Muscle layer of colon (tissue), 2 donors: ENCODE measurements at regions not wholly inside any gene's neighbourhood (a gene's known extent, or its start where the extent isn't known, plus 50 kb on each side); places are given as distances from the start of the nearest gene placed in this dataset.

Experiments
- H3K27ac ChIP-seq: one replicate; pipeline ENCODE4 v1.7.0; 2013; ENCODE audit warnings: low read depth, mild to moderate bottlenecking, low read length, moderate library complexity
- H3K27me3 ChIP-seq, 2 donors: one replicate each; pipeline ENCODE4 v1.7.0; 2013; ENCODE audit warnings: low read length in 2 of 2, mild to moderate bottlenecking in 2 of 2; ENCODE audit not compliant: insufficient read depth in 2 of 2, control insufficient read depth in 1 of 2
- H3K36me3 ChIP-seq: one replicate; pipeline ENCODE4 v1.7.0; 2013; ENCODE audit warnings: mild to moderate bottlenecking, low read length; ENCODE audit not compliant: insufficient read depth
- H3K4me1 ChIP-seq: one replicate; pipeline ENCODE4 v1.7.0; 2013; ENCODE audit warnings: mild to moderate bottlenecking, low read length; ENCODE audit not compliant: insufficient read depth
- H3K4me3 ChIP-seq, 2 donors: one replicate each; pipeline ENCODE4 v1.7.0; 2013; ENCODE audit warnings: low read length in 2 of 2, low read depth in 1 of 2, mild to moderate bottlenecking in 1 of 2, moderate library complexity in 1 of 2
- H3K9ac ChIP-seq: one replicate; pipeline ENCODE4 v1.7.0; 2013; ENCODE audit warnings: low read length
- H3K9me3 ChIP-seq: one replicate; pipeline ENCODE4 v1.7.0; 2013; ENCODE audit warnings: mild to moderate bottlenecking, low read length
- donor health status: abdominal sarcoma.
- donor health status: Adenocarcinoma of cecum.

- no peaks in the 10 kb centered on the region for H3K9me3 ChIP-seq
- H3K9ac ChIP-seq, result no peak overlapping the region
- no peaks in the 10 kb centered on the region for H3K4me1 ChIP-seq
- no peak overlapping the region for H3K4me3 ChIP-seq
- no peaks in the 10 kb centered on the region for H3K36me3 ChIP-seq
- no peaks in the 10 kb centered on the region for H3K27me3 ChIP-seq
- H3K27ac ChIP-seq, result no peak overlapping the region
Observed at GRCh38 chr3:22063500-22063899, 312.5 kb upstream of the ZNF385D start.

GRCh38 chr3:22068619-22069018 lies 317.6 kb upstream of the ZNF385D start:
- no peaks in the 10 kb centered on the region for H3K4me1 ChIP-seq
- H3K27ac ChIP-seq, result no peak overlapping the region
- no peak overlapping the region for H3K9ac ChIP-seq
- H3K36me3 ChIP-seq, result no peaks in the 10 kb centered on the region
- no peak overlapping the region for H3K4me3 ChIP-seq
- no peaks in the 10 kb centered on the region for H3K27me3 ChIP-seq
- H3K9me3 ChIP-seq, result no peaks in the 10 kb centered on the region

DNA sequence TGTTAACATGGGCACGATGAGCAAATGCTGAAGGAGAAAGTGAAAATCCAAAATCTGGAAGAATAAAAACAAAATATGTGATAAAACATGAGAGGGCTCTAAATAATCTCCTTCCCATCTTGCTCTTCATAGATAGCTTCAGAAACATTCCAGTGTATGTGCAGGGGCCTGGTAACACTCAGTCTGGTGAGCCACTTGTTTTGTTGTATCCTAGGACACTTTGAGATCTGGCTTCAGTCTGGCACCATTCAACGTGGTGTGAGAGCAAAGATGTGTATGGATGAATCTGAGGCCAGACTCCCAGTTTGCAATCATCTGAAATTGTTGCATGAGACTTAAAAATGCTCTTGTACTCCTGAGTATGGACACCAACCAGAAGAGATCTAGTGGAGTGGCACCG lies 337.2 kb upstream of the ZNF385D start:
- no peak overlapping the region for H3K9ac ChIP-seq
- H3K4me1 ChIP-seq, result no peaks in the 10 kb centered on the region
- no peak overlapping the region for H3K4me3 ChIP-seq
- H3K36me3 ChIP-seq, result no peaks in the 10 kb centered on the region
- no peaks in the 10 kb centered on the region for H3K9me3 ChIP-seq
- H3K27me3 ChIP-seq, result no peaks in the 10 kb centered on the region
- no peak overlapping the region for H3K27ac ChIP-seq

- no peak overlapping the region for H3K4me3 ChIP-seq
- H3K36me3 ChIP-seq, result no peaks in the 10 kb centered on the region
- H3K27ac ChIP-seq, result no peak overlapping the region
- no peaks in the 10 kb centered on the region for H3K9me3 ChIP-seq
- H3K27me3 ChIP-seq, result no peaks in the 10 kb centered on the region
- H3K4me1 ChIP-seq, result no peaks in the 10 kb centered on the region
- no peak overlapping the region for H3K9ac ChIP-seq
Observed at GRCh38 chr3:22089284-22089683, 338.3 kb upstream of the ZNF385D start.

DNA sequence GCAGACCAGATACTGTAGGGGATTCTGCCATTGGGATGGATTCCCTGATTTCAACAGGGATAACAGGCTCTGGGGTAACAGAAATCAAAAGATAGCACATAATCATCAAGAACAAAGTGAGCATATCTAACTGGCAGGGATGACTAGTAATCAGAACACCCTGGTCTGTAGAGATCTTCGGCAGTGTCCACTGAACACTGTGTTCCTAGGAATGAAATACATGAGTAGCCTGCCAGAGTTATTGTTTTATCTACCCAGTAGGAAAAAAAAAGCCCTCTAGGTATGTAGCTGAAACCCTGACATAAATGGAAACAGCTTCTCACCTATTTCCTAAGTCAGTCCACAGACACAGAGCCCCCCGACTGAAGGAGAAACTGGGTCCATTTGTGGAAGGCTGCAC lies 340.3 kb upstream of the ZNF385D start:
- no peaks in the 10 kb centered on the region for H3K36me3 ChIP-seq
- no peaks in the 10 kb centered on the region for H3K9me3 ChIP-seq
- H3K27ac ChIP-seq, result no peak overlapping the region
- H3K27me3 ChIP-seq, result no peaks in the 10 kb centered on the region
- H3K9ac ChIP-seq, result no peak overlapping the region
- H3K4me1 ChIP-seq, result no peaks in the 10 kb centered on the region
- H3K4me3 ChIP-seq, result no peak overlapping the region

- no peaks in the 10 kb centered on the region for H3K36me3 ChIP-seq
- H3K4me3 ChIP-seq, result no peak overlapping the region
- H3K9me3 ChIP-seq, result no peaks in the 10 kb centered on the region
- H3K9ac ChIP-seq, result no peak overlapping the region
- no peaks in the 10 kb centered on the region for H3K4me1 ChIP-seq
- H3K27me3 ChIP-seq, result no peaks in the 10 kb centered on the region
- no peak overlapping the region for H3K27ac ChIP-seq
Observed at GRCh38 chr3:22098021-22098420, 347.0 kb upstream of the ZNF385D start.

- Histone ChIP-seq H3K9ac (no peak overlapping the region), H3K9me3 (no peaks in the 10 kb centered on the region), H3K36me3 (no peaks in the 10 kb centered on the region), H3K4me1 (no peaks in the 10 kb centered on the region), H3K27me3 (no peaks in the 10 kb centered on the region), H3K27ac (no peak overlapping the region), H3K4me3 (no peak overlapping the region)
Observed at GRCh38 chr3:22101351-22101750, 350.3 kb upstream of the ZNF385D start.

GRCh38 chr3:22101811-22102210 lies 350.8 kb upstream of the ZNF385D start:
- no peaks in the 10 kb centered on the region for H3K9me3 ChIP-seq
- no peaks in the 10 kb centered on the region for H3K36me3 ChIP-seq
- no peaks in the 10 kb centered on the region for H3K27me3 ChIP-seq
- H3K4me1 ChIP-seq, result no peaks in the 10 kb centered on the region
- no peak overlapping the region for H3K9ac ChIP-seq
- H3K4me3 ChIP-seq, result no peak overlapping the region
- H3K27ac ChIP-seq, result no peak overlapping the region

DNA sequence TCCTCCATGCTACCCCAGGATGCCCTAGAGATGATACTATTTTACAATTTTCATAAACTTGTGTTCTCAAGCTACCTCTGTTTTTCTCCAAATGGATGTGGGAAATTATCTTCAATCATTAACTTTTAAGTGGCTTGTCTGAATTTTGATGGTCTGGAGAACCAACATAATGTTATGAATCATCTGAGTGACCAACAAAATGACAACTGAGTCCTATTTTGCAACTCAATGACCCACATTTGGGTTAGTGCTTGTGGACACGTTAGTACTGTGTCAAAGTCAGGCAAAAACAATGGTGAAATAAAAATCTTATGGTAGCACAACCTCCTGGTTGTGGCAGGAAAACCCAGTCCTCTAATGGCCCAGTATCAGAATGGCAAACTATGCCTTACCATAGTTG lies 352.4 kb upstream of the ZNF385D start:
- no peaks in the 10 kb centered on the region for H3K9me3 ChIP-seq
- no peak overlapping the region for H3K9ac ChIP-seq
- no peak overlapping the region for H3K4me3 ChIP-seq
- no peaks in the 10 kb centered on the region for H3K4me1 ChIP-seq
- H3K27me3 ChIP-seq, result no peaks in the 10 kb centered on the region
- H3K36me3 ChIP-seq, result no peaks in the 10 kb centered on the region
- H3K27ac ChIP-seq, result no peak overlapping the region

DNA sequence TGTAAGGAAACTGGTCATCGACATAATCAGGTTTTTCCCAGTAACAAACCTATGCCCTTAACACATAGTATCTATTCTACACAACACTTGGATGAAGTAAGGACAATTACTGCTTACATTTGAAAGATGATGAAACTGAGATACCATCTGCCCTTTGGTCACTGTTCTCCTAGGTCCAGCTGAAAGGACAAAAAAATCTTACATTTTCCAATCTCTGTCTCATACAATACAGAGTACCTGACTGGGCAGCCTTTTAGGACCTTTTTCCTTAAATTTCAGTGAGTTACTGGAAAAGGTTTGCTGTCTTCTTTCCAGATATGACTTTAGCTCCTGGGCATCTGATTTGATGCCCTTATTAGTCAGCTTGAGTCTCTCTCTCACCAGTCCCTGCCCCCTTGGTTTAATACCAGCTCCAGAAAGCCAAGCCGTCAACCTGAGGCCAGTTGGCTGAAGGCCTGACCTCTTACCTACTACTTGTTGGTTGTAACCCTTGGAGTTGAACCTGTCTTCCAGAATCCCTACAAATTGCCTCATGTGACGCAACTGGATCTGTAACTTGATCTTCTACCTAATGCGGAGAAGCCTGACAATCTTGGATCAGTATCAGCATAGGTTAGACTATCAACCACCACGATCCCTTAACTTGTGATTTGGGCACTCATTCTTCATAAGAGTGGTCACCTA lies 355.3 kb upstream of the ZNF385D start:
- Histone ChIP-seq H3K9ac (no peak overlapping the region), H3K36me3 (no peaks in the 10 kb centered on the region), H3K27ac (no peak overlapping the region), H3K9me3 (no peaks in the 10 kb centered on the region), H3K27me3 (no peaks in the 10 kb centered on the region), H3K4me3 (no peak overlapping the region), H3K4me1 (no peaks in the 10 kb centered on the region)

- Histone ChIP-seq H3K36me3 (no peaks in the 10 kb centered on the region), H3K27ac (no peak overlapping the region), H3K4me1 (no peaks in the 10 kb centered on the region), H3K9ac (no peak overlapping the region), H3K27me3 (no peaks in the 10 kb centered on the region), H3K9me3 (no peaks in the 10 kb centered on the region), H3K4me3 (no peak overlapping the region)
Observed at GRCh38 chr3:22111226-22111625, 360.2 kb upstream of the ZNF385D start.

DNA sequence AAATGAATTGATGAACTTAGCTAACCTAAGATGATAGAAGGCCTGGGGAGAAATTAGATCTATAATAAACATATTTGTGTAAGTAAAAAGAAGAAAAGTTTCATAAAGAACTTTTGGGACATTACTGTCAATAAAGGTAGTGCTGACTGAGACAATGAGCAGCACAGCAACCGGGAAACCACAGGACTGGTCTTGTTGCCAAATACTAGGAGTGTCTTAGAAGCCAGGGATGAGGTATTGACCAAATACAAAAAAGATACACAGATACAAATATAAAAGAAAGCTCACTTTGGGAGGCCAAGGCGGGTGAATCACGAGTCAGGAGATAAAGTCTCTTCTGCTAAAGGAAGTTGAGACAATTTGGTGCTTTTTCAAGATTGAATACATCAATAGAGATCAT lies 362.4 kb upstream of the ZNF385D start:
- Histone ChIP-seq H3K9ac (no peak overlapping the region), H3K9me3 (no peaks in the 10 kb centered on the region), H3K27ac (no peak overlapping the region), H3K4me1 (no peaks in the 10 kb centered on the region), H3K27me3 (no peaks in the 10 kb centered on the region), H3K4me3 (no peak overlapping the region), H3K36me3 (no peaks in the 10 kb centered on the region)
